MCF 10A (cell line): ENCODE measurements at regions not wholly inside any gene's neighbourhood (a gene's known extent, or its start where the extent isn't known, plus 50 kb on each side); places are given as distances from the start of the nearest gene placed in this dataset.
A peak's percentile ranks its signal among the peaks of the same experiment; 100 is the strongest.

Experiments used
- BruUV-seq: library from RNA; stranded (reverse); fragments of 400-500 nt; replicated peaks from 2 replicates; lab custom pipeline; 2021; lab: Mats Ljungman, UMichigan
- CTCF ChIA-PET: fragments of 300-600 bp; sonication (Branson Sonifier 250); formaldehyde crosslinking; extraction: SDS; loops from one replicate; lab custom pipeline; 2021; ENCODE audit warnings: antibody characterized with exemption, inconsistent platforms; lab: Yijun Ruan, JAX
- POLR2A ChIA-PET: fragments of 300-600, 350-650 bp; sonication (Branson Sonifier 250); formaldehyde crosslinking; extraction: SDS; loops from one replicate; lab custom pipeline; 2020; ENCODE audit warnings: antibody characterized with exemption, inconsistent platforms; lab: Yijun Ruan, JAX
- DNase-seq: peaks from one replicate; pipeline ENCODE4 v3.0.0-alpha.2; 2018; ENCODE audit not compliant: unreplicated experiment
- H3K27ac Mint-ChIP-seq: one replicate; pipeline ENCODE4 v1.8.0; 2022; ENCODE audit warnings: mild to moderate bottlenecking, low read depth, mixed read lengths; ENCODE audit not compliant: unreplicated experiment
- H3K27me3 Mint-ChIP-seq: one replicate; pipeline ENCODE4 v1.8.0; 2022; ENCODE audit warnings: mixed read lengths; ENCODE audit not compliant: insufficient read depth, unreplicated experiment
- H3K36me3 Mint-ChIP-seq: one replicate; pipeline ENCODE4 v1.8.0; 2022; ENCODE audit warnings: mild to moderate bottlenecking, moderate library complexity, mixed read lengths; ENCODE audit not compliant: insufficient read depth, unreplicated experiment
- H3K4me1 Mint-ChIP-seq: one replicate; pipeline ENCODE4 v1.8.0; 2022; ENCODE audit warnings: mixed read lengths; ENCODE audit not compliant: insufficient read depth, unreplicated experiment
- H3K4me3 Mint-ChIP-seq: one replicate; pipeline ENCODE4 v1.8.0; 2022; ENCODE audit warnings: mild to moderate bottlenecking, moderate library complexity, mixed read lengths; ENCODE audit not compliant: unreplicated experiment
- H3K9me3 Mint-ChIP-seq: one replicate; pipeline ENCODE4 v1.8.0; 2022; ENCODE audit warnings: mixed read lengths; ENCODE audit not compliant: unreplicated experiment
- CTCF ChIP-seq: fragments of 200-600 bp; IDR thresholded peaks from one replicate; pipeline ENCODE4 v1.8.0; 2022; ENCODE audit warnings: antibody characterized with exemption, mild to moderate bottlenecking; ENCODE audit not compliant: unreplicated experiment
- intact Hi-C: fragments of 100-400 bp; cut with micrococcal nuclease; formaldehyde crosslinking; loops from 2 replicates; pipeline ENCODE4 v1.14.1; 2022

- no peak for DNase-seq
- BruUV-seq = no TSS peak
- ChIA-PET POLR2A (interaction anchor here (1.1 to 1.2 kb wide), 2 partner anchors 13 to 30 kb away, joined by 3 read pairs; no protein-coding TSS in a partner anchor), CTCF (no interaction called here)
- no peaks in the 10 kb centered on the region for H3K36me3 Mint-ChIP-seq
- peaks cover 12% of the 10 kb centered on the region for H3K4me1 Mint-ChIP-seq
- intact Hi-C loops = no loop called here
- H3K27me3 Mint-ChIP-seq = no peaks in the 10 kb centered on the region
- no peak overlapping the region for H3K27ac Mint-ChIP-seq
- TF ChIP-seq CTCF = no peak
- peaks cover 2% of the 10 kb centered on the region for H3K9me3 Mint-ChIP-seq
- no peak overlapping the region for H3K4me3 Mint-ChIP-seq
Observed at GRCh38 chr10:24790073-24790472, 66.4 kb upstream of the ARHGAP21 start.

GRCh38 chr10:24784923-24785322 is 61.2 kb upstream of the ARHGAP21 start:
- Mint-ChIP-seq H3K27ac (no peak overlapping the region), H3K27me3 (no peaks in the 10 kb centered on the region), H3K36me3 (no peaks in the 10 kb centered on the region), H3K9me3 (peaks cover 15% of the 10 kb centered on the region), H3K4me1 (peaks cover 8% of the 10 kb centered on the region), H3K4me3 (no peak overlapping the region)
- peak; percentile 27 for DNase-seq
- intact Hi-C loops = no loop called here
- ChIA-PET CTCF (interaction anchor here (0.6 to 1.8 kb wide), 2 partner anchors 8 to 35 kb away, joined by 3 to 4 read pairs; no protein-coding TSS in a partner anchor), POLR2A (interaction anchor here (1.0 to 1.3 kb wide), 3 partner anchors 37 to 231 kb away, joined by 3 to 4 read pairs (median 3); partner anchors contain the start of genes ARHGAP21, ENKUR and THNSL1)
- no peak for TF ChIP-seq CTCF
- BruUV-seq = no TSS peak

GRCh38 chr10:24784061-24784460 is 60.4 kb upstream of the ARHGAP21 start:
- no peak for TF ChIP-seq CTCF
- BruUV-seq = no TSS peak
- Mint-ChIP-seq H3K36me3 (no peaks in the 10 kb centered on the region), H3K9me3 (peaks cover 15% of the 10 kb centered on the region), H3K4me1 (peaks cover 8% of the 10 kb centered on the region), H3K27me3 (no peaks in the 10 kb centered on the region), H3K4me3 (no peak overlapping the region), H3K27ac (no peak overlapping the region)
- no peak for DNase-seq
- POLR2A ChIA-PET = no interaction called here
- CTCF ChIA-PET = interaction anchor here (0.8 to 1.8 kb wide), 3 partner anchors 9 to 36 kb away, joined by 3 to 4 read pairs (median 4); no protein-coding TSS in a partner anchor
- intact Hi-C loops = no loop called here

GRCh38 chr10:24783504-24783903 is 59.8 kb upstream of the ARHGAP21 start:
- ChIA-PET CTCF (interaction anchor here (0.6 to 1.5 kb wide), 2 partner anchors 10 to 137 kb away, joined by 3 to 4 read pairs; no protein-coding TSS in a partner anchor), POLR2A (no interaction called here)
- BruUV-seq = no TSS peak
- Mint-ChIP-seq H3K36me3 (no peaks in the 10 kb centered on the region), H3K27ac (no peak overlapping the region), H3K27me3 (no peaks in the 10 kb centered on the region), H3K4me1 (peaks cover 8% of the 10 kb centered on the region), H3K9me3 (peaks cover 15% of the 10 kb centered on the region), H3K4me3 (no peak overlapping the region)
- no peak for DNase-seq
- no peak for TF ChIP-seq CTCF
- intact Hi-C loops = no loop called here
